MM.1S (cell line): ENCODE measurements at regions not wholly inside any gene's neighbourhood (a gene's known extent, or its start where the extent isn't known, plus 50 kb on each side); places are given as distances from the start of the nearest gene placed in this dataset.

Source experiments
- EZH2 ChIP-seq: fragments of 300-600 bp; sonication (generic); optimal IDR thresholded peaks from 2 replicates; pipeline ENCODE3; 2017; ENCODE audit warnings: low read depth, mild to moderate bottlenecking, antibody characterized with exemption, low read length, mixed read lengths
- TF ChIP-seq, protein P1 (sequence below): fragments of 300-600 bp; sonication (generic); IDR thresholded peaks from 2 replicates; pipeline ENCODE4 v1.5.1; 2016; ENCODE audit warnings: antibody characterized with exemption, low read length, mixed read lengths

- TF ChIP-seq, protein P1, sequence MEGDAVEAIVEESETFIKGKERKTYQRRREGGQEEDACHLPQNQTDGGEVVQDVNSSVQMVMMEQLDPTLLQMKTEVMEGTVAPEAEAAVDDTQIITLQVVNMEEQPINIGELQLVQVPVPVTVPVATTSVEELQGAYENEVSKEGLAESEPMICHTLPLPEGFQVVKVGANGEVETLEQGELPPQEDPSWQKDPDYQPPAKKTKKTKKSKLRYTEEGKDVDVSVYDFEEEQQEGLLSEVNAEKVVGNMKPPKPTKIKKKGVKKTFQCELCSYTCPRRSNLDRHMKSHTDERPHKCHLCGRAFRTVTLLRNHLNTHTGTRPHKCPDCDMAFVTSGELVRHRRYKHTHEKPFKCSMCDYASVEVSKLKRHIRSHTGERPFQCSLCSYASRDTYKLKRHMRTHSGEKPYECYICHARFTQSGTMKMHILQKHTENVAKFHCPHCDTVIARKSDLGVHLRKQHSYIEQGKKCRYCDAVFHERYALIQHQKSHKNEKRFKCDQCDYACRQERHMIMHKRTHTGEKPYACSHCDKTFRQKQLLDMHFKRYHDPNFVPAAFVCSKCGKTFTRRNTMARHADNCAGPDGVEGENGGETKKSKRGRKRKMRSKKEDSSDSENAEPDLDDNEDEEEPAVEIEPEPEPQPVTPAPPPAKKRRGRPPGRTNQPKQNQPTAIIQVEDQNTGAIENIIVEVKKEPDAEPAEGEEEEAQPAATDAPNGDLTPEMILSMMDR = no peak
- TF ChIP-seq EZH2 = no peak
Measured at GRCh38 chr14:27559848-27560247, 962.0 kb upstream of the NOVA1 start.
